HG03280 (cell line): ENCODE measurements at regions not wholly inside any gene's neighbourhood (a gene's known extent, or its start where the extent isn't known, plus 50 kb on each side); places are given as distances from the start of the nearest gene placed in this dataset.

Experiments
- ATAC-seq: cut with Tn5 transposase; IDR thresholded peaks from one replicate; pipeline ENCODE4 v1.9.1; 2021; ENCODE audit warnings: mild to moderate bottlenecking, moderate library complexity; ENCODE audit not compliant: unreplicated experiment

DNA sequence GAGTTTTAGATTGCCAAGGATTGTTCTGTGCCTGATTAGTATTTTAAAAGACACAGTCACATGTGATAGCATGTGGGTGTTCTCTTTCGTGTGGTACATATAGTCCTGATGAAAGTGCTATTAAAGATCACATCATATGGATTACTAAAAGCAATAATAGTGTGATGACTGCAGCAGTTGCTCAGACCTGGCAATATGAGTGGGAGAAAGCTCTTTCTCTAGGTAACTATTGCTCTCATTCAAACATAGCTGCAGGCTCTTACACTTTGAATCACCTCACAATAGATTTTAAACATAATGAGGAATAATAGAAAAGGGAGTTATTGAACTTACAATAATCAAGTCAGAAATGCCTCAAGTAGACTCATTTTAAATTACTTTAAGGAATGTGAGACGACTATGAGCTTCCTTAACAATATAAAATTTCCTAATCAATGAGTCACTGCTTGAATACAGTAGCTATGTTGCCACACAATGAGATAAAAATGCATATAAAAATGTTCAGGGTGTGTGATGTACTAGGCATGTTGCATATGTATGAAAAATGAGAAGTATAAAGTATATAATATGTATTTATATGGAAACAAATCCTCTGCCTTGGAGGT, 452.1 kb downstream of the TMX3 start:
- no peak for ATAC-seq

DNA sequence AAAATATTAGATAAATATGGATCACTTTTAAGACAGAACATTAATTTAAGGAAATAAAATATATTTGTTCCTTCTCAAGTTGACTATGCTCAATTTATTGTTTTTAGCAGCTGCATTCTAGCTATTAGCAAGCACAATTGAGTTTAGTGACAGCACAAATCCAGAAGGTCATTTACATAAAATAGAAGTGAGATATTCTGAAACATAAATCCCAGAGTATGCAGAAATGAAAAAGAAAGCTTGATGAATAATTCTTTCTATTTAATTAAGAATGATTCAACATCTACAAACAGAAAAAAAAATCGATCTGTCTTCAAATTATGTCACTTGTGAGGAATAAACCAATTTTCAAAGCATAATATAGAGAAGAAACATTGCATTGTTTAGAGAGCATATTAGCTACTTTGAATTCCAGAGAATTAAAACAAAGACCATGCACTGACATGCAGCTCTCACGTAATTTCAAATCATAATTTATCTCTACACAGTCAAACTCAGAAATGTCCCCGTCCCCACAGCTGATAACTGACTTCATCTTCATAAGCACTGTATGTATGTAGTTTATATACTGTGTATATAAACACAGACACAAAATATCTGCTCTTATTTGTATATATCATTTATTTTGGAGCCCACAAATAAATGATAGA, 458.4 kb downstream of the TMX3 start:
- no peak for ATAC-seq

DNA sequence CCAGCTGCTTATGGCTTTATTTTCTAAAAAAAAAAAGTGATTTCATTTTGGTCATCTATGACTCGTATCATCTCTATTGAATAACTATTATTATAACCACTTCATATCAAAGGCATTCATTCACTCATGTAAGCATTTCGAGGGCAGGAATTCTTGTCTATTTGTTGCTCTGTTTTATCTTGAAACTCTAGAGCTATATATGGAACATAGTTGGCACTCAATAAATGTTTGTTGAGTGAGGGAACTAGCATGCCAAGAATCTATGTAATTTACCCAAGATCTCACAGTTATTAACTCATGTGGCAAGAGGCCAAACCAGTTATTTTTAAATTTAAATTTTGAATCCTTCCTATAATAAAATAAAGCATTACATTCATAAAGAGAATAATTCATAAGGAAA, 470.1 kb downstream of the TMX3 start:
- ATAC-seq = no peak

DNA sequence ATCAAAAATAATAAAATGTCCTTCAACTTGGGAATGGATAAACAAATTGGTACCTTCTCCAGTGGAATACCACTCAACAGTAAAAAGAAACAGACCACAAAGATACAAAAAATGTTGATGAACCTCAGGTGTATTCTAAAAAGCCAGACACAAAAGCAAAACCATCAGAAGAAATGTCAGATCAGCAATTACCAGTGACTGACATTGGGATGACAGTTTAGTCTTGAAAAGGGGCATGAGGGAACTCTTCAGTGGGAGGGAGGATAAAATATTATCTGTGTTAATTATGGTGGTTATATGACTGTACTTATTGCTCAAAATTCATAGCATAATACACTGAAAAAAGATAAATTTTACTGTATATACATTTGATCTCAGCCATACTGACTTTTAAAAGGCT, 473.0 kb downstream of the TMX3 start:
- ATAC-seq = no peak

DNA sequence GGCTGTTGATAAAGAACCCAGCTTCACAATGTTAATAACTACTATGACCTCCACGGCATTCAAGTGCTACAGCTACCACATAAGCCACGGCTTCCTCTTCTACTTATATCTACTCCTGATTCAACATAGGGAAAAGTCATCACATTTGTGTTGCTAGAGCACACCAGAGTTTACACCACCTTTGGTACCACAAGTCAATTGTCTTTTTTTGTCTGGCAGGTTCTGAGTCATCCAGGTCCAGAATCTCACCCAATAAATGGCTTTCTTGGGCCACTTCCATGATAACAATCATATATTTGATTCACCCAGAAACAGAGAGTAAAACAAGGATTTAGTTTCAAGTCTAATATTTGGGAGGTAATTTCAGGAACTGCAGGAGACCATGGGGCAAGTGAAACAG, 480.2 kb downstream of the TMX3 start:
- ATAC-seq = no peak

DNA sequence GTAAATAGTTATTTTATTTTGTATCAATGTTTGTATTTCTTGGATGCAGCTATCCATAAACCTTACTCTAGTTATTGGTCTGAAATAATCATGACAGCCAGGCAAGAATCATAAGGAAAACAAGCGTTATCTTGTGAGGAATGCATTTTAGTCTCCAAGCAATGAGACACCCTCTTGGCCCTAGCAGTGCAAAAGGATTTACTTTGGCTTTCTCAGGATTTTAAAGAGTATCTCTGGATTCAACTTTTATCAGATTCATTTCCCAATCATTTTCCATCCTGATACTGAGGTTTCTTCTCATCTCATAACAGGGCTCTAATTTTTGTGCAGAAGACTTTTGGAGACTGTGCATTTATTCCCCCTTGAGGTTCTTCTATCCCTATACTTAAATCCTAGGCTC, 480.8 kb downstream of the TMX3 start:
- ATAC-seq = no peak

DNA sequence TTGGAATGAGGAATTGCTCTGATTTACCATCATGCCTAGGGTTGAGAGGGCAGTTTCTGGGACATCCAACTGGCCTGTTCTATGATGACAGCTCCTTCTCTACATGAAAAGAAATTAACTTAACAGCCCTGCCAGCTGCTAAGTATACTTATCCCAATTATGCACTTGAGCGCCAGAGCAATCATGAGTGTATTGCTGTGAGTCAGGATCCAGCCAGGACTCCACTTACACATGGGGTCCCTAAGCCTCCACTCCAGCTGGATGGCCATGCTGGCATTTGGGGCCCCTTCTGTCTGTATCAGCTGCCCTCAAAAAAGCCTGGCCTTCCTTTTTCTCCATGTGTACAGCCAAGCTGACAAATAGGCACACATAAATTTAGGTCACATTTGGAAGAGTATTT, 481.9 kb downstream of the TMX3 start:
- ATAC-seq = no peak

DNA sequence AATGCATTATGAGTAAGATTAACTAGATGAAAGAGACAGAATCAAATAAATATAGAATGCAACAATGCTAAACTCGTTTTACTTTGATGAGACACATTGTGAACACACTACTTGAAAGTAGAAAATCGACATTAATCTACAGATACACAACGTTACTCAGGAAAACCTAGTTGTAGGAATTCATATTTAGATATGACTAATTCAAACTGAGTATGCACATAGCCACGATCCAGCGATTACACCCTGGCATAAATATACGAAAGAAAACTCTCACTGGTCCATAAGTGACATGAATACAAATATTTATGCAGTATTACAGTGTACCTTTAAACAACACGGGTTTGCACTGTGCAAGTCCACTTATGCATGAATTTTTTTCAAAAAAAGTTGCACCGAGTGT, 485.6 kb downstream of the TMX3 start:
- ATAC-seq = no peak

DNA sequence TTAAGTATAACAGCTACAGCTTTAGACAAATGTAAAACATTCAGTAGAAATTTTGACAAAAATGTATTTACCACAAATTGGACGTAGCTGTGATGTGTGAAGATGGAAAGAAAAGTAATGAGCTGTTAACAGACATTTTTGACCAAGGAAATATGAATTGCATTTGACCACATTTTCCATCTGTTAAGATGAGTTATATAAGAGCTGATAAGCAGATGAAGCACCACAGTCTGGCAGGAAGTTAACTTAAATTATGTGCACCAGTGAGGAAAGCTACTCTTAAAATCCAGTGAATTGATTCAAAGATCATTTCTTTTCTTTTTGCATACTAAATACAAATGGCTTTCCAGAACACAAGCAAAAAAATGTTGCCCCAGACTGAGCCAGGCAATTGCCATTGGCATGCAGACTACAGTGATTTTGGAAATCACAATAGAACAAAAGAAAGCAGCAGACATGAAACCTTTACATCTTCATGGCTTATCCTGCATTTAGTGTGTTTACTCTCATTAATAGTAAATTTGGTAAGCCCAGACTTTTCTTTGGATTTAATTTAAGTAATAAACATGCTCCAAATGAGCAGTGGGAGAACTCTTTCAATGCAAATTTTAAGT, 493.7 kb downstream of the TMX3 start:
- no peak for ATAC-seq

DNA sequence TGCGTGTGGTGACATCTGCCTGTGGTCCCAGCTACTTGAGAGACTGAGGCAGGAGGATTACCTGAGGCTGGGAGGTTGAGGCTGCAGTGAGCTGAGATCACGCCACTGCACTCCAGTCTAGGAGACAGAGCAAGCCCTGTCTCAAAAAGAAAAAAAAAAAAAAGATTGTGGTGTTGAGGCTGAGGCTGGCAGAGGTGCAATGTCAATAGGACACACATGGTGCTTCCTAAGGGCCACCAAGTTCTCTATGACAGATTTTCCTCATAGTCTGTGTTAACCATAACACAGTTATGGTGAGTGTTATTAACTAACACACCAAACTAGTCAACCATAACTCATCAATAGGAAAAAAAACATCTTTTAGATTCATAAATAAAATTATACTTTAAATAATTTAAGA, 494.4 kb downstream of the TMX3 start:
- ATAC-seq = no peak

DNA sequence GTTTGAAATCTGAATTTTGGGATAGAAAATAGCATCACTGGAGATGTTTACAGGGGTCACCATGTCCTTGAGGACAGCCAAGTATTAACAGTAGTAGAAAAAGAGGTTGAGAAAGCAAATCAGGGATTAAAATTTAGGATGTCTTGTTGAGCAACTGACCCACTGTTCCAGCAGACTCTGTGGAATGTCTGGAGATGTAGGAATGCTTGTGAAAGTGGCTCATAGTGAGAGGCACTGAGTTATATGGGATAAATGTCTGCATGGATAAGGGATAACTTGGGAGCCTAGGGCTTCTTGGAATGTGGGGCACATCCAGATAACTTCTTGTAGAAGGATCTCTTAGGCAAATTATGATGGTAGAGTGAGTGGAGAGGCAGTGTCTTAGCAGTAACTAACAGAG, 495.0 kb downstream of the TMX3 start:
- no peak for ATAC-seq

DNA sequence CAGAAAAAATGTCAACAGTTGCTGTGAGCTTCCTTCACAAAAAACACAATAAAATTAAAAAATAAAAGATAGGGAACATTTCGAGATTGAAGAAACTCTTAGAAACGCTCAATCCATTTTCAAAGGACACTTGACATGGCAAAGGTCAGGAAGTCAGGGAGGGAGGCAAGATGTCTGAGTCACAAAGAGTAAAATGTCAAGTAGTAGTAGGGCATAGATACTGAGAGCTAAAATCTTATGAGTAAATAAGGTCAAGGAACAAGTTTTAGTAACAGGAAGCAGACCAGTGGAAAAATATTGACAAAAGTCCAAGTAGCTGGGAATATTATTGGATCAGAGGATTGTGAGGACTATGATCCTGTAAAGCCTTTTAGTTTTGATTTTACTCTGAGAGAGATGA, 495.6 kb downstream of the TMX3 start:
- no peak for ATAC-seq

DNA sequence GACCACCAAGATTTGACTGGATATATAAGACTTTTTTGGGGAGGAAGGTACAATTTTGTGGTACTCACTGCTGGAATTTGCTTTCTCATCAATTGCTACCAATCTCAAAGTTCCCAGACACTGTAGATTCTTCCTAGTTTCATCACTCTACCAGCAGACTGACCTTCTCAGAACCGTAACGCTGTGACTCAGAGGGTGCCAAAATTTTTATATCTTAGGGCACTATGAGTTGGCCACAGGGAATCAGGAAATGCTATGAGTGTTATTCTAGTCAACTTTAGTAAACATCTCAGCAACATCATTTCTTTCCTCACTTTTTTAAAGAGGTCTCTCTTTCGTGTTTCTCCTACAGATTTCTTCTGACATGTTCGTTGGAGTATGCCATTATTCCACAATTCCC, 499.0 kb downstream of the TMX3 start:
- no peak for ATAC-seq

DNA sequence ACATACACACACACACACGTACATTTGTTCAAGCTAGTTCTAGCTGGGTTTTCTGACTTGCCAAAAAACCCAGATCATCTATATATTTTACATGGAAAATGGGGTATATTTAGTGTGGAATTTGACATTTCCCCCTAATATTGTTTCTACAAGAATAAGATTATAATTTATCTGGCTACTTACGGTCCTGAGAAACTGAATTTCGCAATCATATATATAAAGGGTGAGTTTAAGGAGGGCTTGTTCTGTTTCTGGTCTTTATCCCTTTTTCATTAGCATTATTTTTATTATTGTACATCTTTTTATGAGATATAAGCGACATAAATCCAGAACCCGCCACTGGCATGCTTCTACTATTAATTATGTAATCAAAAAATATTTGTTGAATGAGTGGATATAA, 528.9 kb downstream of the TMX3 start:
- no peak for ATAC-seq

DNA sequence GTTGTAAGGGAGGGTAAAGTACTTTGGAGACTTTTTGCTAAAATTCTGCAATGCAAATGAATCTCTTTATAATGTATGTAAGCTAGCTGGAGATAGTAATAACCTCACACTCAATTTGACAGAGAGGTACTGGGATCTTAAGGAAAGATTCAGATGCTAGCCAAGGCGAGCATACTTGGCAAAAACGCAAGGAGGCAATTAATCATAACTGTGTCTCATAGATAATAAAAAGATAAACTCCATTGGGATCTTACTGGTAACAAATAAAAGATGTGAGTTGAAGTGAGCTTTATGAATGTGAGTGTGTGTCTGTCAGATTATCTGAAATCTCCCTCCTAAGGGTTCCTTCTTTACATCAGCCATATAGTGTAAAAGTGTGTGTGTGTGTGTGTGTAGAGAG, 533.0 kb downstream of the TMX3 start:
- no peak for ATAC-seq

DNA sequence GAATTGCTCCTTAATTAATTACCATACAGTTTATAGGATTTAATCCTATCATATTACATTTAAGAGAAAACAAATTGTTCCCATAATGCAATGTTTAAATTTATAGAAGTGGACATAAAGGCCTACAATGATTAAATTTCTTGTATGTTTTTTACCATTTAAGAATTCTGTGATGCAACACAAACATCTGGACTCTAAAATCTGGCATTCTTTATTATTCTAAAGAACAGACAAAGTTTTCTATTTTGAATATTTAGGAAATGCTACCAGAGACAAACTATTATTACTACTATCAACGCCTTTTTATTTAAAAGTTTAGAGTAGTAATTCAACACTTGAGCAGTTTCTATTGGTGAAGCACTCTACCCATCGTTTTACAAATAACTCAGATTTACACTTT, 535.1 kb downstream of the TMX3 start:
- no peak for ATAC-seq

DNA sequence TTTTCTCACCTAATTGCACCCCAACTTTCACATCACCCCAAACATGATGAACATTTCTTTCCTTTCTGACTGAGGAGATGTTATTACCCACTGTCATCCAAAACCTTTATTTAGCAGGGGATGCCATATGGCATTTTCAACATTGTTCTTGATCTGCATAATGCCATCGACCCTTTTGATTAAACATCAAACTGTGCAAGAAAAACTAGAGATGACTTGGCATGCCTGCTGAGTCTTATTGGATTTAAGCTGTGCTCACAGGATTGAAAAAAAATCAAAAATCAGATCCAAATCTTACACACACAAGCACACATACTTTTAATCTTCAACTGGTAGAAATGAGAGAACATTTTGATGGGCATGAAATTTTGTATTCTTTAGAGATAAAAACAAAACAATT, 536.0 kb downstream of the TMX3 start:
- no peak for ATAC-seq

DNA sequence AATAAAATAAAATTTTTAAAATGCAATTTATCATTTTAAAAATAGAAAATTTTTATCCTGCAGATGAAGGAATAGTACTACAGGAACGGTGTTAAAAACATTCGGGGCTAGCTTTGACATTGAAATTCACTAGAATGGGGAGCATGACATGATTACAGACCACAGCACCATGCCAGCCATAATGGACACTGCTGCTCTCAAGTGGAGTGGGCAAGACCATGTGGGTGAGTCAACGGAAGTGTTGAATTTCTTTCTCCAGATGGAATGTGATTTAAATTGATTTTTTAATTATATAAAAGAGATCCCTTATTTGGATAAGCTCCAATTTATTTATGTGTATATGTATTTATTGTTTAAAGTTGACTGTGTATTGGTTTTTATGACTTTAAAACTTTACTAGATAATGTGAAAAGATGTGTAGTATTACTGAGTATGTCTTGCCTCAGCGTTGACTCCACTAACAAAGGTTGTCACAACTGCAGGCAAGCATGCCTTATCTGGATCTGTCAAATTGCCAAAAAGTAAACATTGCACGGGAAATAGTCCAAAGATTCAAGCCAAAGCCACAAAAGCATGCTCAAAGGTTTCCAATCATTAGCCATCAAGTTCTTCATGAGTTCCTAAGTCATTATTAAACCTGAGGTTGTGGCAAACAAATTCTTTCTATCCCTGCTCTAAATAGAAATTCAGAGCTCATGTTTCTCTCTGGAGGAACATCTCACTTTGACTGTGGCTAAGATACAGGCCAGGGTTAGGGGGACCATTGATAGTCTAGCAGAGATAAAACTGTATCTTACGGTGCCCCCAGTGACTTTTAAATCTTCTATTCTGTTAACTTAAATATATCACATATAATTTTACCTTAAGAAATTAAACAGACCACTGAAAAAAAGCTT, 536.9 kb downstream of the TMX3 start:
- no peak for ATAC-seq

DNA sequence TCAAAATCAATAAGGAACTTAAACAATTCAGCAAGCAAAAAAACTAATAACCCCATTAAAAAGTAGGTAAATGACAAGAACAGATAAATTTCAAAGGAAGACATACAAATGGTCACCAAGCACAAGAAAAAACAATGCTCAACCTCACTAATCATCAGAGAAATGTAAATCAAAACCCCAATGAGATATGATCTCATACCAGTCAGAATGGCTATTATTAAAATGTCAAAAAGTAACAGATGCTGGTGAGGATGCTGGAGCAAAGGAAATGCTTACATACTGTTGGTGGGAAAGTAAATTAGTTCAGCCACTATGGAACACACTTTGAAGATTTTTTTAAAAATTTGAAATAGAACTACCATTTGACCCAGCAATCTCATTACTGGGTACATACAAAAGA, 538.0 kb downstream of the TMX3 start:
- no peak for ATAC-seq

DNA sequence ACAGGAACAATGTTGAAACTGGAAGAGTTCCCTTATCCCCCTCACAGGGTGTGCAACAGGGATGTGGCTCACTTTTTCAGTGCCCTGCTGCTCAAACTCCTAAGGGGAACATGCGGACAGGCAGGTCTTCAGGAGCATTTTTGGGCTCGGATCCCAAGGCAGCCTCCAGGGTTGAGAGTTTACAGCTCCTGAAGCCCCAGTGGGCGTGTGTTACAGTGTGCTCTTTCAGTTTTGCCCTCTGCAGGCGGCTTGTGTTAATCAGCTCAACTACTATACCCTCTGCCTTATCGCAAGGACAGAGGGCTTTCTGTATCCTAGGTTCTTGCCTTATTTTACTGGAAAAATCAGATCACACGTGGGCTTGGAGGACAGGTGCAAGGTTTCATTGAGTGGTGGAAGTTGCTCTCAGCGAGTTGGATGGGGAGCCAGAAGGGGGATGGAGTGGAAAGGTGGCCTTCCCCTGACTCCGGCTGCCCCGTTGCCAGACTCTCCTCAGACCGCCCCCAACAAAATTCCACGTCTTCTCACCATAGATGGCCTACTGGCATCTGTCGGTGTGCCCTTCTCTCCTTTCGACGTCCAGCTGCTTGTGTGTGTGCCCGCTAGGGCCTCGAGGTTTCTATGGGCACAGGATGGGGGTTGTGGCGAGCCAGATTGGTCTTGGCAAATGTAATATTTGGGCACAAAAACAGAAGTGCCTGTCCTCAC, 541.9 kb downstream of the TMX3 start:
- no peak for ATAC-seq

DNA sequence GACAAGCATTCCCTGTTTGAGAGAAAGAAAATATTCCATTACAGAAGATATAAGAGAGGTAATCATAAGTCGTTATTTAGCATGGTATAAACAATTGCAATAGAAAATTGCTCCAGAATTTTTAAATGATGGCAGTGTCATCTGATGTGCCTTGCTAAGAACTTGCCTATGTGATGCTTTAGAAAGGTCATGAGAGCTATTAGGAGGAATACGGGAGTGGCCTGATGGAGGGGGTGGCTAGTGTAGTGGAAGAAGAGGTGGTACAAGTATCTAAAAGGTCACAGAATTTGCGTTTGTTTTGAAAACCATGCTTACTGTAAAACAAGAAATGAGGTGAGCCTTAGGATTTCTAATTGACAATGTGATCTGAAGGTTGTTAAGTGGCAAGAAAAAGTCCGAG, 550.0 kb downstream of the TMX3 start:
- no peak for ATAC-seq
